ENCODE measurements at regions not wholly inside any gene's neighbourhood (a gene's known extent, or its start where the extent isn't known, plus 50 kb on each side); places are given as distances from the start of the nearest gene placed in this dataset.
"Not testable (repeated sequence)": the region's sequence is repeated elsewhere in the genome, so short reads cannot be mapped to it uniquely, and the experiment has no call there.

GRCh38 chr5:154663424-154663823 lies 91.8 kb upstream of the LARP1 start:
- DNase-seq (ENCODE audit: extremely low read depth, insufficient read length) = no peak
- no peak for TF ChIP-seq CTCF (IDR thresholded peaks at IDR 0.05; ENCODE audit: insufficient read depth, low read length, poor library complexity, severe bottlenecking)
- Histone ChIP-seq H3K36me3 (ENCODE audit: control insufficient read depth, insufficient read depth, low read length) (no peaks in the 10 kb centered on the region), H3K27me3 (replicated peaks; ENCODE audit: control insufficient read depth, insufficient read depth, low read length) (no peaks in the 10 kb centered on the region), H3K4me3 (replicated peaks; ENCODE audit: low read depth, low read length) (no peak overlapping the region)

- no peak for DNase-seq (ENCODE audit: extremely low read depth, insufficient read length)
- TF ChIP-seq CTCF (IDR thresholded peaks at IDR 0.05; ENCODE audit: insufficient read depth, low read length, poor library complexity, severe bottlenecking) = no peak
- H3K4me3 ChIP-seq (replicated peaks; ENCODE audit: low read depth, low read length) = no peak overlapping the region
Observed at GRCh38 chr5:154654486-154655371, 100.4 kb upstream of the LARP1 start.

GRCh38 chr5:154653764-154654485 lies 101.3 kb upstream of the LARP1 start:
- H3K36me3 ChIP-seq (ENCODE audit: control insufficient read depth, insufficient read depth, low read length) = no peaks in the 10 kb centered on the region
- no peaks in the 10 kb centered on the region for H3K27me3 ChIP-seq (replicated peaks; ENCODE audit: control insufficient read depth, insufficient read depth, low read length)
- H3K4me3 ChIP-seq (replicated peaks; ENCODE audit: low read depth, low read length) = no peak overlapping the region
- TF ChIP-seq CTCF (IDR thresholded peaks at IDR 0.05; ENCODE audit: insufficient read depth, low read length, poor library complexity, severe bottlenecking) = no peak
- DNase-seq (ENCODE audit: extremely low read depth, insufficient read length) = no peak

More at GRCh38 chr5:154654486-154655371, 100.4 kb upstream of the LARP1 start:
- H3K27me3 ChIP-seq (replicated peaks; ENCODE audit: control insufficient read depth, insufficient read depth, low read length) = no peaks in the 10 kb centered on the region
- H3K36me3 ChIP-seq (ENCODE audit: control insufficient read depth, insufficient read depth, low read length) = no peaks in the 10 kb centered on the region

- no peak for TF ChIP-seq CTCF (IDR thresholded peaks at IDR 0.05; ENCODE audit: insufficient read depth, low read length, poor library complexity, severe bottlenecking)
- Histone ChIP-seq H3K36me3 (ENCODE audit: control insufficient read depth, insufficient read depth, low read length) (no peaks in the 10 kb centered on the region), H3K27me3 (replicated peaks; ENCODE audit: control insufficient read depth, insufficient read depth, low read length) (no peaks in the 10 kb centered on the region), H3K4me3 (replicated peaks; ENCODE audit: low read depth, low read length) (no peak overlapping the region)
- DNase-seq (ENCODE audit: extremely low read depth, insufficient read length) = no peak
Observed at GRCh38 chr5:154653418-154653763, 101.8 kb upstream of the LARP1 start.

- no peak overlapping the region for H3K4me3 ChIP-seq (replicated peaks; ENCODE audit: low read depth, low read length)
- H3K36me3 ChIP-seq (ENCODE audit: control insufficient read depth, insufficient read depth, low read length) = no peaks in the 10 kb centered on the region
- no peak for DNase-seq (ENCODE audit: extremely low read depth, insufficient read length)
- H3K27me3 ChIP-seq (replicated peaks; ENCODE audit: control insufficient read depth, insufficient read depth, low read length) = no peaks in the 10 kb centered on the region
- TF ChIP-seq CTCF (IDR thresholded peaks at IDR 0.05; ENCODE audit: insufficient read depth, low read length, poor library complexity, severe bottlenecking) = no peak
Observed at GRCh38 chr5:154652746-154653417, 102.3 kb upstream of the LARP1 start.

GRCh38 chr5:154651795-154652194 lies 103.4 kb upstream of the LARP1 start:
- H3K27me3 ChIP-seq (replicated peaks; ENCODE audit: control insufficient read depth, insufficient read depth, low read length); DNase-seq (ENCODE audit: extremely low read depth, insufficient read length); H3K36me3 ChIP-seq (ENCODE audit: control insufficient read depth, insufficient read depth, low read length); H3K4me3 ChIP-seq (replicated peaks; ENCODE audit: low read depth, low read length): not testable (repeated sequence)

All from GM06990 (cell line).